ENCODE measurements at regions not wholly inside any gene's neighbourhood (a gene's known extent, or its start where the extent isn't known, plus 50 kb on each side); places are given as distances from the start of the nearest gene placed in this dataset.

DNA sequence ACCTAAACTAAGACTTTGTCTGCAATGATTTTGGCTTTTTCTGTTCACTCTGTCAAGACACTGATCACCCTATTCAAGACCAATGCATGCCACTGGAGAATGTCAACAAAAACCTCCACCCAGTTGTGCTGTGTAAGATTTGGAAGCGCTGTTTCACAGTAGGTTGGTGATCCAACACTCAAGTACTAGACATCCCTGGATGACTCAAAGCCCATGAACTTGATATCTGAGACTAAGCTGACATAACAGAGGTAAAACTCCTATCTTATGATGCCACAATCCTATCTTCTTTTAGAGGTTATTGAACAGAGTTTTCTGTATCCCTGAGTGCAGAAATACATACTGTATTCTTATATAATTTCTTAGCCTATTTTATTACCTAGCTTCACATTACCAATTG, 251.3 kb upstream of the ETAA1 start:
- Mint-ChIP-seq H3K4me1 (no peaks in the 10 kb centered on the region), H3K4me3 (no peak overlapping the region), H3K9me3 (peaks cover 0 to 4% of the 10 kb centered on the region in 2 experiments; a peak in 2 of 5 replicates), H3K27me3 (ENCODE audit: low read depth) (no peaks in the 10 kb centered on the region), H3K27ac (no peak overlapping the region), H3K36me3 (ENCODE audit: insufficient read depth in 1 of 3, low read depth in 3 of 3) (no peaks in the 10 kb centered on the region)
- H3T11ph ChIP-seq (ENCODE audit: low read length), result no peak overlapping the region
- H3K4ac ChIP-seq (ENCODE audit: low read depth, low read length), result no peak overlapping the region
- H2AFZ ChIP-seq (ENCODE audit: low read length), result no peak overlapping the region
- no peaks in the 10 kb centered on the region for H3K9me3 ChIP-seq (ENCODE audit: control insufficient read depth, low read depth, low read length)
- no peak overlapping the region for H4K5ac ChIP-seq (ENCODE audit: insufficient read length, low read depth, low read length)
- no peak overlapping the region for H3K14ac ChIP-seq (ENCODE audit: insufficient read depth, low read length)
- no peaks in the 10 kb centered on the region for H4K20me1 ChIP-seq (ENCODE audit: control insufficient read depth, insufficient read depth, insufficient read length)
- H3K23ac ChIP-seq (ENCODE audit: insufficient read length, low read depth, low read length), result no peak overlapping the region
- H3K27ac ChIP-seq (ENCODE audit: insufficient read length, low read depth, low read length), result no peak overlapping the region
- H2BK12ac ChIP-seq (ENCODE audit: insufficient read length, low read depth, low read length), result no peak overlapping the region
- WGBS (ENCODE audit: extremely low coverage, insufficient read length, low lambda C conversion rate), result no CpG with 5 or more reads among the region's 1 CpG
- H3K9ac ChIP-seq (ENCODE audit: extremely low read depth, insufficient read length, low read length), result no peak overlapping the region
- no peaks in the 10 kb centered on the region for H3K4me1 ChIP-seq (ENCODE audit: insufficient read depth, low read length)
- no peak overlapping the region for H2AK5ac ChIP-seq (ENCODE audit: insufficient read length, low read length)
- no peak overlapping the region for H4K91ac ChIP-seq (ENCODE audit: insufficient read length, low read depth, low read length)
- DNase-seq, result no peak
- H3K27me3 ChIP-seq (ENCODE audit: insufficient read depth, low read length), result no peaks in the 10 kb centered on the region
- H2BK5ac ChIP-seq (ENCODE audit: insufficient read length, low read length), result no peak overlapping the region
- no peak overlapping the region for H3K18ac ChIP-seq (ENCODE audit: insufficient read length, low read depth, low read length)
- H2BK120ac ChIP-seq (ENCODE audit: low read depth, low read length, poor library complexity, severe bottlenecking), result no peak overlapping the region
- H3K4me2 ChIP-seq (ENCODE audit: insufficient read depth, insufficient read length, low read length), result no peak overlapping the region
- H3K23me2 ChIP-seq (ENCODE audit: insufficient read length, low read depth, low read length, poor library complexity, severe bottlenecking), result no peaks in the 10 kb centered on the region
- H3K56ac ChIP-seq (ENCODE audit: insufficient read length, low read depth, low read length), result no peak overlapping the region
- no peak overlapping the region for H2BK20ac ChIP-seq (ENCODE audit: low read depth, low read length, poor library complexity, severe bottlenecking)
- TF ChIP-seq, protein P1, sequence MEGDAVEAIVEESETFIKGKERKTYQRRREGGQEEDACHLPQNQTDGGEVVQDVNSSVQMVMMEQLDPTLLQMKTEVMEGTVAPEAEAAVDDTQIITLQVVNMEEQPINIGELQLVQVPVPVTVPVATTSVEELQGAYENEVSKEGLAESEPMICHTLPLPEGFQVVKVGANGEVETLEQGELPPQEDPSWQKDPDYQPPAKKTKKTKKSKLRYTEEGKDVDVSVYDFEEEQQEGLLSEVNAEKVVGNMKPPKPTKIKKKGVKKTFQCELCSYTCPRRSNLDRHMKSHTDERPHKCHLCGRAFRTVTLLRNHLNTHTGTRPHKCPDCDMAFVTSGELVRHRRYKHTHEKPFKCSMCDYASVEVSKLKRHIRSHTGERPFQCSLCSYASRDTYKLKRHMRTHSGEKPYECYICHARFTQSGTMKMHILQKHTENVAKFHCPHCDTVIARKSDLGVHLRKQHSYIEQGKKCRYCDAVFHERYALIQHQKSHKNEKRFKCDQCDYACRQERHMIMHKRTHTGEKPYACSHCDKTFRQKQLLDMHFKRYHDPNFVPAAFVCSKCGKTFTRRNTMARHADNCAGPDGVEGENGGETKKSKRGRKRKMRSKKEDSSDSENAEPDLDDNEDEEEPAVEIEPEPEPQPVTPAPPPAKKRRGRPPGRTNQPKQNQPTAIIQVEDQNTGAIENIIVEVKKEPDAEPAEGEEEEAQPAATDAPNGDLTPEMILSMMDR (conservative IDR thresholded peaks at IDR 0.05), result no peak
- H3K79me1 ChIP-seq (ENCODE audit: insufficient read depth, low read depth, low read length, poor library complexity, severe bottlenecking), result no peaks in the 10 kb centered on the region
- H2BK15ac ChIP-seq (ENCODE audit: low read depth, low read length), result no peak overlapping the region
- no peak overlapping the region for H4K8ac ChIP-seq (replicated peaks; ENCODE audit: insufficient read length, low read depth, low read length)
- H3K79me2 ChIP-seq (ENCODE audit: insufficient read depth, low read length), result no peaks in the 10 kb centered on the region

All from H9 (cell line).